ENCODE measurements at regions not wholly inside any gene's neighbourhood (a gene's known extent, or its start where the extent isn't known, plus 50 kb on each side); places are given as distances from the start of the nearest gene placed in this dataset.

DNA sequence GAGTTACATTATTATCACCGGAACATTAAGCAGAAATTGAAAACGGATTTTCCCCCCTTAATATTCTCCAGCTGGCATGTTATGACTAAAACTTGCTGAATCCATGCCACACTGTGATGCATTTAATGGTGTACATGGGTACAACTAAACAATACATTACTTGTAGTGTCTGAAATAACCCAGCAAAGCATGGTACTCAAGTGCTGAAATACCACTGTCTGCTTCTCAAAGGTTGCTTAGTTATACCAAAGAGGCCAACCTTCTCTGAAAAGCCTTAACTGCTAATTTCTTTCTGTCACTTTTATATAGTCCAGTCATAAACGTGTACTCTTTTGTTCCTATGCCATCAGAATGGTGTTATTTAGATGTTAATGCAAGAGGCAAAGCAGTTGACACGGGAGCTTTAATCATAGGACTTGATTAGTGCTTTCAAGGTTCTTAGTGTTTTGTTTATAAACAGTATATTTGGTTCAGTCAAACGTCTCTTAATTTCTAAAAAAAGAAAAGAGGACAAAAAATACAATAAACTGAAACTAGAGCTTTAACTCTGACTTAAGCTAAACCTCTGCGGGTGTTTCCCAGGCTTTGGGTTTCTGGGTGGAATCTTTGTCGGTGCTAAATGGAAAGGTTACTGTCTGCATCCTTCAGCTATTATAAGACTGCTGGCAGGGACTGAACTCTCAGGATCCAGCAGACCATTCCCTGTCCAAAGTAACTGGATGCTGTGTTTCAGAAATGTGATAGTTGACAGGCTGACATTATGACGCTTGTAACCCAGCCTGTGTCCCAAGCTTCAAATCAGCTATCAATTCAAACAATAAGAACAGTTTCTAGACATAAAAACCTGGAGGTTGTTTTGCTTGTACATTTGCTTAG, 202.6 kb downstream of the PPP1R3A start:
- DNase-seq: no peak
- H3K36me3 Mint-ChIP-seq: no peaks in the 10 kb centered on the region
- intact Hi-C loops (cut with micrococcal nuclease): no loop called here
- no peak overlapping the region for H3K27ac ChIP-seq (ENCODE audit: low read depth, low read length)
- ATAC-seq: no peak
- no peaks in the 10 kb centered on the region for H3K27me3 ChIP-seq (ENCODE audit: control insufficient read depth in 2 of 2, insufficient read depth in 2 of 2, low read length in 2 of 2)
- no peak overlapping the region for H3K4me3 ChIP-seq (ENCODE audit: low read length)
- H3K36me3 ChIP-seq (ENCODE audit: control insufficient read depth in 2 of 3, insufficient read depth in 3 of 3, low read length in 3 of 3): no peaks in the 10 kb centered on the region
- H3K9me3 ChIP-seq (ENCODE audit: control insufficient read depth in 2 of 3, low read length in 3 of 3): no peaks in the 10 kb centered on the region
- H3K27me3 Mint-ChIP-seq: no peaks in the 10 kb centered on the region
- POLR2A ChIA-PET: no interaction called here
- H3K9me3 Mint-ChIP-seq: peaks cover 0 to 7% (median 0%) of the 10 kb centered on the region in 11 donors
- H3K4me1 Mint-ChIP-seq: no peaks in the 10 kb centered on the region
- H3K4me3 Mint-ChIP-seq: no peak overlapping the region
- no peaks in the 10 kb centered on the region for H3K4me1 ChIP-seq (ENCODE audit: control insufficient read depth in 2 of 2, insufficient read depth in 2 of 2, low read length in 2 of 2)
- CTCF ChIA-PET: interaction anchor here (0.6 kb wide), 2 partner anchors 8 to 11 kb away, joined by 3 to 4 read pairs; no protein-coding TSS in a partner anchor
- no peak overlapping the region for H3K27ac Mint-ChIP-seq

DNA sequence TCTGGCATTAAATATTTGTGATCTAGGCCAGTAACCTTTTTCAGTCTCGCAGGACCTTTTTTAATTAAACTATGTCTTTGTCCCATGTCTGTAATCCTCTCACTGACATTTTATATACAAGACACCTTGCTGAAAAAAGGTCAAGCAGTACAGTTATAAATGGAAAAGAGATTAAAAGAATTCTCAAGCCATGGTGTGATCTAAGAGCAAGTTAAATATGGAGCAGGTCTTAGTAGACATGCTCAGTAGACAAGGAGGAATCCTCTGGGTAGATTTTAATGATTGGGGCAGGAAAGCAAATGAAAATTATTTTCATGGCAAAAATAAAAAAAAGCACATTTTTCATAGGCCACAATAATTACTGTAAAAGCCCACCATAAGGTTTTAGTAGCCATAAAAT, 203.5 kb downstream of the PPP1R3A start:
- H3K4me1 Mint-ChIP-seq: peaks cover 0 to under 1% (median 0%) of the 10 kb centered on the region in 7 donors
- POLR2A ChIA-PET: no interaction called here
- intact Hi-C loops (cut with micrococcal nuclease): no loop called here
- H3K4me3 Mint-ChIP-seq: no peak overlapping the region
- no peak for ATAC-seq
- Histone ChIP-seq H3K4me3 (ENCODE audit: low read length) (no peak overlapping the region), H3K27me3 (ENCODE audit: control insufficient read depth in 2 of 2, insufficient read depth in 2 of 2, low read length in 2 of 2) (no peaks in the 10 kb centered on the region), H3K9me3 (ENCODE audit: control insufficient read depth in 2 of 3, low read length in 3 of 3) (no peaks in the 10 kb centered on the region), H3K4me1 (ENCODE audit: control insufficient read depth in 2 of 2, insufficient read depth in 2 of 2, low read length in 2 of 2) (no peaks in the 10 kb centered on the region), H3K36me3 (ENCODE audit: control insufficient read depth in 2 of 3, insufficient read depth in 3 of 3, low read length in 3 of 3) (no peaks in the 10 kb centered on the region), H3K27ac (ENCODE audit: low read depth, low read length) (no peak overlapping the region)
- DNase-seq: no peak
- H3K9me3 Mint-ChIP-seq: peaks cover 0 to 7% (median 0%) of the 10 kb centered on the region in 11 donors
- CTCF ChIA-PET: no interaction called here
- H3K27ac Mint-ChIP-seq: no peak overlapping the region
- no peaks in the 10 kb centered on the region for H3K36me3 Mint-ChIP-seq
- peaks cover 0 to 2% (median 0%) of the 10 kb centered on the region in 5 donors for H3K27me3 Mint-ChIP-seq

DNA sequence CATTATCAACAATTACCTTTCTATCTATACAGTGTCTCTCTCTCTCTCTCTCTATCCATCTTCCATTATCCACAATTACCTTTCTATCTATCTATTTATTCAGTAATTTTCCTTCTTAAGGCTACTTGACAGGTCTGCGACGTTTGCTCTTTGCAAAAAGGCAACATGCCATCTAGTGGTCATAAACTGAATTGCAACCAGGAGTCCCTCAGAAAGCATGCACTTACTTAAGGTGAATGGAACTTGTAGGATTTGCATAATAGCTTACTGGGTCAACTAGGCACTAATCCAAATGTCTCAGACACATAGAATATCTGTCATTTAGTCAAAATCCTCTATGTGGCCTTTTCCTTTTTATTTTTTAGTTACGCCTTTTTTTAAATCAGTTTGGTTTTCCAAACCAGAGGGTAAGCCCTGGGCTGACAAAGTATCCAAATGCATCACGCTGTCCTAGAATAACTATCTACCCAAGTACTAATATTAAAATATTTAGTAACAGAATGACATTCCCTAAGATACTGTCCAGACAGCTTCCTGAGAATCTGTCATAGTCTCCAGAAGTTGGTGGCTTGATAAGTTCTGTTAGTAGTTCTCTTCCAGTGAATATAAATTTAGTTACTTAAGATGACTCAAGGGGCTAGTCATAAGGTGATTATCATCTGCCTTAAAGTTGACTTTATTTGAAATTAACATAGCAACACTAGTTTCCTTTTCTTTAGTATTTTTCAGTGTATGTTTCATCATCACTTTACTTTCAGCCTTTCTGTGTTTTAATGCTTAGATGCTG, 208.3 kb downstream of the PPP1R3A start:
- H3K9me3 Mint-ChIP-seq: peaks cover 0 to 7% (median 0%) of the 10 kb centered on the region in 11 donors
- CTCF ChIA-PET: interaction anchor here (1.3 to 1.4 kb wide), 3 partner anchors 9 to 18 kb away, joined by 3 to 5 read pairs (median 5); no protein-coding TSS in a partner anchor
- H3K36me3 ChIP-seq (ENCODE audit: control insufficient read depth in 2 of 3, insufficient read depth in 3 of 3, low read length in 3 of 3): no peaks in the 10 kb centered on the region

DNA sequence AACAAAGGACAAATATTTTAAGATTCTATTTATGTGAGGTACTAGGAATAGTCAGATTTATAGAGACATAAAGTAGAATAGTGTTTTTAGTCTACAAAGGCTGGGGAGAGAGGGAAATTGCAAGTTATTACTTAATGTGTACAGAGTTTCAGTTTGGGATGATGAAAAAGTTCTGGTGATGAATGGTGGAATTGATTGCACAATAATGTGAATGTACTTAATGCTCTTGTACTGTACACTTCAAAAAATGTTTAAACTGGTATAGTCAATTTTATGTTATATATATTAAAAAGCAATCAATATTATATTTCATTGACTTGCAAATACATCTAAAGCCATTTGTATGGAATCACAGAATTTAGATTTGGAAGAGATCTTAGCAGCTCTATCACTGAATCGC, 213.4 kb downstream of the PPP1R3A start:
- H3K9me3 Mint-ChIP-seq: peaks cover 0 to 4% (median 0%) of the 10 kb centered on the region in 11 donors
- H3K36me3 Mint-ChIP-seq: no peaks in the 10 kb centered on the region
- H3K4me1 Mint-ChIP-seq: peaks cover 0 to 1% (median 0%) of the 10 kb centered on the region in 7 donors

More for the DNA sequence above, 208.3 kb downstream of the PPP1R3A start:
- Mint-ChIP-seq H3K27me3 (peaks cover 0 to 14% (median 0%) of the 10 kb centered on the region in 5 donors), H3K36me3 (no peaks in the 10 kb centered on the region), H3K27ac (no peak overlapping the region), H3K4me3 (no peak overlapping the region), H3K4me1 (peaks cover 0 to 1% (median 0%) of the 10 kb centered on the region in 7 donors)
- POLR2A ChIA-PET: no interaction called here
- Histone ChIP-seq H3K4me3 (ENCODE audit: low read length) (no peak overlapping the region), H3K9me3 (ENCODE audit: control insufficient read depth in 2 of 3, low read length in 3 of 3) (no peaks in the 10 kb centered on the region), H3K27ac (ENCODE audit: low read depth, low read length) (no peak overlapping the region), H3K4me1 (ENCODE audit: control insufficient read depth in 2 of 2, insufficient read depth in 2 of 2, low read length in 2 of 2) (no peaks in the 10 kb centered on the region), H3K27me3 (ENCODE audit: control insufficient read depth in 2 of 2, insufficient read depth in 2 of 2, low read length in 2 of 2) (no peaks in the 10 kb centered on the region)
- DNase-seq (peak in 7 of 9 donors; percentile 8 to 56 (median 42)), ATAC-seq (peak; percentile 61)
- intact Hi-C loops (cut with micrococcal nuclease): loop anchor here in 1 of 2 donors (1.0 kb wide), 1 partner anchor 1969 kb away; no protein-coding TSS in a partner anchor

DNA sequence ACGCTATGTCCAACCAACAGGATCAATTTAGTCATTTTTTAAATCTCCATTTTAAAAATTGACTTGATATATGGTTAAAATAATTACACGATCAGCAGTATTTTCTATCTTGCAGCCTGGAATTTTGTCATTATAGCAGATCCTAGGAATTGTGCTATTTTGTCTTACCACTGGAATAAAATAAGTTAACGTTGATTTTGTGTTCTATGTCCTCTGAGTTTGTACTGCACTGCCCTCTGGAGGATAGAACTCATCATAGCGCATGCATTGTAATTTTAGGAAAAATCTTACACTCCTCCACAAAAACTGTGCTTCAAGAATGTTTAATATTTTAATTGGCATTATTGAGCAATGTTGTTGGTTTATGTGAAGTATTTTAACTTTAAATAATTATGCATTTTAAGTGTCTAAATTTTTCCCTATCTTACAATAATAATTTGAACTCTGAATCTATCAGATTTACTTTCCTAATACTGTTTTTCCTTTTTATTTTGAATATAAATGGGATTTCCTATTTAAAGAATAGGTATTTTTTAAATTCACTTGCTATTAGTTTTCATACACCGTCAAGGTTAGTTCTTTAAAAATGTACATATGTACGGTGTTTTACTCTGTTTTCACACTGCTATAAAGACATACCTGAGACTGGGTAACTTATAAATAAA, 220.1 kb downstream of the PPP1R3A start:
- no peaks in the 10 kb centered on the region for H3K27me3 ChIP-seq (ENCODE audit: control insufficient read depth in 2 of 2, insufficient read depth in 2 of 2, low read length in 2 of 2)
- H3K4me3 ChIP-seq (ENCODE audit: low read length): no peak overlapping the region
- no peaks in the 10 kb centered on the region for H3K36me3 Mint-ChIP-seq
- H3K4me1 ChIP-seq (ENCODE audit: control insufficient read depth in 2 of 2, insufficient read depth in 2 of 2, low read length in 2 of 2): no peaks in the 10 kb centered on the region
- no peaks in the 10 kb centered on the region for H3K36me3 ChIP-seq (ENCODE audit: control insufficient read depth in 2 of 3, insufficient read depth in 3 of 3, low read length in 3 of 3)
- no peak overlapping the region for H3K4me3 Mint-ChIP-seq
- H3K9me3 Mint-ChIP-seq: no peaks in the 10 kb centered on the region
- ChIA-PET POLR2A (no interaction called here), CTCF (interaction anchor here (1.8 kb wide), 1 partner anchor 12 kb away, joined by 5 read pairs; no protein-coding TSS in a partner anchor)
- H3K27ac ChIP-seq (ENCODE audit: low read depth, low read length): no peak overlapping the region
- no peak for ATAC-seq
- H3K4me1 Mint-ChIP-seq: no peaks in the 10 kb centered on the region
- no peak for DNase-seq
- intact Hi-C loops (cut with micrococcal nuclease): loop anchor here in 1 of 2 donors (5.0 kb wide), 1 partner anchor 1146 kb away; no protein-coding TSS in a partner anchor
- no peaks in the 10 kb centered on the region for H3K9me3 ChIP-seq (ENCODE audit: control insufficient read depth in 2 of 3, low read length in 3 of 3)
- peaks cover 0 to 9% (median 0%) of the 10 kb centered on the region in 5 donors for H3K27me3 Mint-ChIP-seq
- no peak overlapping the region for H3K27ac Mint-ChIP-seq

More for the DNA sequence above, 213.4 kb downstream of the PPP1R3A start:
- H3K27ac Mint-ChIP-seq: no peak overlapping the region
- ATAC-seq: no peak
- Histone ChIP-seq H3K9me3 (ENCODE audit: control insufficient read depth in 2 of 3, low read length in 3 of 3) (no peaks in the 10 kb centered on the region), H3K36me3 (ENCODE audit: control insufficient read depth in 2 of 3, insufficient read depth in 3 of 3, low read length in 3 of 3) (no peaks in the 10 kb centered on the region), H3K27me3 (ENCODE audit: control insufficient read depth in 2 of 2, insufficient read depth in 2 of 2, low read length in 2 of 2) (no peaks in the 10 kb centered on the region), H3K4me1 (ENCODE audit: control insufficient read depth in 2 of 2, insufficient read depth in 2 of 2, low read length in 2 of 2) (no peaks in the 10 kb centered on the region), H3K4me3 (ENCODE audit: low read length) (no peak overlapping the region), H3K27ac (ENCODE audit: low read depth, low read length) (no peak overlapping the region)
- peaks cover 0 to 14% (median 0%) of the 10 kb centered on the region in 5 donors for H3K27me3 Mint-ChIP-seq
- intact Hi-C loops (cut with micrococcal nuclease): no loop called here
- DNase-seq: no peak
- ChIA-PET CTCF (no interaction called here), POLR2A (no interaction called here)
- H3K4me3 Mint-ChIP-seq: no peak overlapping the region

DNA sequence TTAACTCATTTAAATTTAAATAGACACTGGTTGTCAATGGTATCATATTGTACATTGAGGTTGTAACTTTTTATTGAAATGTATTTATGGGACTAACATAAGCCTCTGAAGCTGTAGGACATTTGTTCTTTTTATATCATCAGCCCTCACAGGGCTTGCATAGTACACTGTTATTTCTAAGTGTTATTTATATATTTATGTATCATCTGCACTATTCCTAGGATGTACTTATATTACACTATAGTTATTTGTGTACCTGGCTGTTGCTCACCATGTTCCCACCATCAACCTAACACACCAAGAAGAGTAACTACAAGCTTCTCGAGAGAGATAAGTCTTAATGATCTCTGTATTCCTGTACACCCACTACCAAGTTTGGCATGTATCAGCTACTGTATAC, 224.7 kb downstream of the PPP1R3A start:
- Histone ChIP-seq H3K9me3 (ENCODE audit: control insufficient read depth in 2 of 3, low read length in 3 of 3) (no peaks in the 10 kb centered on the region), H3K27ac (ENCODE audit: low read depth, low read length) (no peak overlapping the region), H3K36me3 (ENCODE audit: control insufficient read depth in 2 of 3, insufficient read depth in 3 of 3, low read length in 3 of 3) (no peaks in the 10 kb centered on the region), H3K4me3 (ENCODE audit: low read length) (no peak overlapping the region), H3K27me3 (ENCODE audit: control insufficient read depth in 2 of 2, insufficient read depth in 2 of 2, low read length in 2 of 2) (peaks cover 0 to 5% of the 10 kb centered on the region in 2 donors), H3K4me1 (ENCODE audit: control insufficient read depth in 2 of 2, insufficient read depth in 2 of 2, low read length in 2 of 2) (no peaks in the 10 kb centered on the region)
- no peak overlapping the region for H3K27ac Mint-ChIP-seq
- H3K9me3 Mint-ChIP-seq: peaks cover 0 to 4% (median 0%) of the 10 kb centered on the region in 11 donors
- ATAC-seq: no peak
- H3K27me3 Mint-ChIP-seq: peaks cover 0 to 6% (median 0%) of the 10 kb centered on the region in 5 donors
- H3K4me3 Mint-ChIP-seq: no peak overlapping the region
- H3K36me3 Mint-ChIP-seq: no peaks in the 10 kb centered on the region
- intact Hi-C loops (cut with micrococcal nuclease): no loop called here
- CTCF ChIA-PET: no interaction called here
- H3K4me1 Mint-ChIP-seq: no peaks in the 10 kb centered on the region
- DNase-seq: no peak
- POLR2A ChIA-PET: no interaction called here

Data from naive thymus-derived CD4-positive, alpha-beta T cell (primary cell).